GM12892 (cell line): ENCODE measurements at regions not wholly inside any gene's neighbourhood (a gene's known extent, or its start where the extent isn't known, plus 50 kb on each side); places are given as distances from the start of the nearest gene placed in this dataset.

ENCODE experiments used
- POLR2A ChIP-seq: IDR thresholded peaks from 2 replicates; pipeline ENCODE4 v1.6.1; 2011; ENCODE audit warnings: low read depth, low read length, control low read depth
- TAF1 ChIP-seq: IDR thresholded peaks from 2 replicates; pipeline ENCODE4 v1.6.1; 2011; ENCODE audit warnings: low read depth, mild to moderate bottlenecking, control low read depth, low read length, borderline replicate concordance

DNA sequence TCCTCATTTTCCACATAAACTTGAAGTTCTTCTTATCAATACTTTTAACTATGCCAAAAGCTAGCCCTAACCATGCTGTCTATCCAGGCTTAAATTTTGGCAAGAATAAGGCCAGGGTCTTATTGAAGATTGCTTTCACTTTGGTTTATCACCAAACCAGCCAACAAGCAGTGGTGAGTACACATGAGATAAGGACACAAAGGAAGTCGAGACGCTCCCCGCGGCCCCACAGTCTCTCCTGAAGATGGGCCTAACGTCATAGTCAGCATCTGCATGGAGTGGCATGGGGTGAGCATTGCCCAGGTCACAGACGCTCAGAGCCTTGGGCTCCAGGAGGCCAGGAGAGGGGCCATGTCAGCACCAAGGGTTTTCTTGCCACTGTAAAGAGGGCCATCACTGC, 80.3 kb downstream of the ATPSCKMT start:
- TF ChIP-seq TAF1 (no peak), POLR2A (no peak)
